HCT116 (cell line): ENCODE measurements at regions not wholly inside any gene's neighbourhood (a gene's known extent, or its start where the extent isn't known, plus 50 kb on each side); places are given as distances from the start of the nearest gene placed in this dataset.

Source experiments
- ATAC-seq: fragments of 200-7000 bp; cut with Tn5 transposase; 2 replicates; pipeline ENCODE4 v1.9.1; 2020; ENCODE audit warnings: mild to moderate bottlenecking, moderate library complexity
- BruUV-seq: library from RNA; stranded (reverse); fragments of 400-500 nt; replicated peaks from 2 replicates; lab custom pipeline; 2021; lab: Mats Ljungman, UMichigan
- CTCF ChIA-PET: fragments of 300-600 bp; sonication (Branson Sonifier 250); formaldehyde crosslinking; loops from one replicate; lab custom pipeline; 2021; ENCODE audit warnings: antibody characterized with exemption; lab: Charles Lee
- POLR2A ChIA-PET: fragments of 300-600, 350-600 bp; sonication (Branson Sonifier 250); formaldehyde crosslinking; loops from one replicate; lab custom pipeline; 2021; ENCODE audit warnings: antibody characterized with exemption; lab: Charles Lee
- RAD21 ChIA-PET, 2 experiments: fragments of 300-600 bp; sonication (Branson Sonifier 250); formaldehyde crosslinking; loops; one replicate each; lab custom pipeline; 2023; ENCODE audit warnings: low total read pairs in 2 of 2; ENCODE audit not compliant: uncharacterized antibody in 2 of 2, unreplicated experiment in 2 of 2, low non-redundant PET in 1 of 2; lab: Charles Lee
- DNase-seq: peaks from one replicate; pipeline ENCODE4 v3.0.0-alpha.2; 2010; ENCODE audit warnings: low read depth, low spot score
- H2AFZ ChIP-seq: fragments of 200-600 bp; shearing (Covaris generic), sonication (generic); 2 replicates; pipeline ENCODE4 v1.6.1; 2017; ENCODE audit warnings: low read depth, mixed run types, mixed read lengths, antibody characterized with exemption, low read length; ENCODE audit not compliant: poor library complexity, severe bottlenecking
- H3K27ac ChIP-seq: 2 replicates; pipeline ENCODE4 v1.5.1; 2012; ENCODE audit warnings: low read depth, low read length
- H3K27me3 ChIP-seq: fragments of 200-600 bp; sonication (generic); 2 replicates; pipeline ENCODE4 v1.6.1; 2016; ENCODE audit warnings: mixed run types, low read length, mixed read lengths; ENCODE audit not compliant: insufficient read depth
- H3K36me3 ChIP-seq, 2 experiments: fragments of 200-500 bp in 1 of 2; fragments of 200-600 bp in 1 of 2; sonication (Bioruptor generic) in 1 of 2; sonication (generic) in 1 of 2; 2 replicates each; pipeline versions ENCODE4 v1.5.1 to v1.6.1; 2014 to 2016; ENCODE audit warnings: low read length in 2 of 2, inconsistent platforms in 1 of 2, mixed read lengths in 1 of 2, mixed run types in 1 of 2; ENCODE audit not compliant: insufficient read depth in 2 of 2, control insufficient read depth in 1 of 2
- H3K4me1 ChIP-seq, 2 experiments: fragments of 200-600 bp in 1 of 2; sonication (generic) in 1 of 2; 2 replicates each; pipeline versions ENCODE4 v1.5.1 to v1.6.1; 2012 to 2017; ENCODE audit warnings: low read length in 2 of 2, inconsistent platforms in 1 of 2, mild to moderate bottlenecking in 1 of 2, mixed read lengths in 1 of 2, mixed run types in 1 of 2, moderate library complexity in 1 of 2; ENCODE audit not compliant: insufficient read depth in 2 of 2, control insufficient read depth in 1 of 2
- H3K4me2 ChIP-seq: fragments of 200-600 bp; sonication (generic); 2 replicates; pipeline ENCODE4 v1.6.1; 2017; ENCODE audit warnings: mixed run types, low read length, mixed read lengths
- H3K4me3 ChIP-seq, 2 experiments: fragments of 200-600 bp in 1 of 2; sonication (generic) in 1 of 2; replicated peaks in 1 of 2; 2 replicates each; pipeline ENCODE4 v1.5.1; 2011 to 2016; ENCODE audit warnings: low read length in 2 of 2, control low read depth in 1 of 2, low read depth in 1 of 2, mild to moderate bottlenecking in 1 of 2, mixed read lengths in 1 of 2, mixed run types in 1 of 2
- H3K79me2 ChIP-seq: fragments of 200-600 bp; sonication (generic); 2 replicates; pipeline ENCODE4 v1.6.1; 2017; ENCODE audit warnings: mild to moderate bottlenecking, mixed run types, low read length, moderate library complexity, mixed read lengths; ENCODE audit not compliant: insufficient read depth
- H3K9ac ChIP-seq: fragments of 200-600 bp; sonication (generic); 2 replicates; pipeline ENCODE4 v1.6.1; 2016; ENCODE audit warnings: low read length, mixed read lengths
- H3K9me2 ChIP-seq: fragments of 200-600 bp; sonication (generic), shearing (Covaris generic); 2 replicates; pipeline ENCODE4 v1.6.1; 2017; ENCODE audit warnings: mixed run types, mild to moderate bottlenecking, moderate library complexity; ENCODE audit not compliant: insufficient read depth
- H3K9me3 ChIP-seq, 2 experiments: fragments of 200-500 bp in 1 of 2; fragments of 200-600 bp in 1 of 2; sonication (Bioruptor generic) in 1 of 2; sonication (generic) in 1 of 2; 2 replicates each; pipeline ENCODE4 v1.6.1; 2014 to 2017; ENCODE audit warnings: low read length in 2 of 2, mixed read lengths in 2 of 2, inconsistent platforms in 1 of 2, low read depth in 1 of 2, mild to moderate bottlenecking in 1 of 2, mixed run types in 1 of 2, moderate library complexity in 1 of 2; ENCODE audit not compliant: control insufficient read depth in 1 of 2, insufficient read depth in 1 of 2
- H4K20me1 ChIP-seq: fragments of 200-600 bp; sonication (generic), shearing (Covaris generic); 2 replicates; pipeline ENCODE4 v1.6.1; 2017; ENCODE audit warnings: mixed run types, mild to moderate bottlenecking, moderate library complexity; ENCODE audit not compliant: insufficient read depth
- ATF3 ChIP-seq: IDR thresholded peaks from 2 replicates; pipeline ENCODE4 v1.6.1; 2012
- EGR1 ChIP-seq: IDR thresholded peaks from 2 replicates; pipeline ENCODE4 v1.6.1; 2012; ENCODE audit warnings: low read depth
- EZH2 ChIP-seq: fragments of 200-600 bp; sonication (generic); IDR thresholded peaks from 2 replicates; pipeline ENCODE4 v1.6.1; 2017; ENCODE audit warnings: antibody characterized with exemption, mixed run types
- JUND ChIP-seq: IDR thresholded peaks from 2 replicates; pipeline ENCODE4 v1.6.1; 2012
- POLR2A ChIP-seq: IDR thresholded peaks from 2 replicates; pipeline ENCODE4 v1.7.0; 2011; ENCODE audit warnings: borderline replicate concordance; ENCODE audit not compliant: insufficient read depth, insufficient read length; ENCODE audit errors: extremely low read depth
- POLR2AphosphoS5 ChIP-seq: IDR thresholded peaks from 2 replicates; pipeline ENCODE4 v1.6.1; 2011; ENCODE audit warnings: mild to moderate bottlenecking, low read depth, low read length, moderate library complexity
- TCF7L2 ChIP-seq: IDR thresholded peaks from 2 replicates; pipeline ENCODE4 v1.7.0; 2011; ENCODE audit warnings: borderline replicate concordance, inconsistent platforms; ENCODE audit not compliant: insufficient read depth, insufficient read length; ENCODE audit errors: extremely low read depth
- ZBTB33 ChIP-seq: IDR thresholded peaks from 2 replicates; pipeline ENCODE4 v1.6.1; 2011; ENCODE audit warnings: mild to moderate bottlenecking, low read length, moderate library complexity; ENCODE audit not compliant: insufficient replicate concordance; ENCODE audit errors: extremely low read depth
- intact Hi-C: fragments of 100-400 bp; cut with micrococcal nuclease; formaldehyde crosslinking; loops from 2 replicates; pipeline ENCODE4 v1.10.0; 2022

GRCh38 chr7:12052211-12052610 is 158.9 kb upstream of the TMEM106B start (continued):
- no peak for TF ChIP-seq POLR2A
- TF ChIP-seq JUND: no peak
- no peak for TF ChIP-seq EZH2
- TF ChIP-seq ATF3: no peak

- CTCF ChIA-PET: no interaction called here
Observed at GRCh38 chr7:12053561-12053960, 157.5 kb upstream of the TMEM106B start.

More at GRCh38 chr7:12053561-12053960, 157.5 kb upstream of the TMEM106B start:
- H3K4me3 ChIP-seq: no peak overlapping the region
- no peaks in the 10 kb centered on the region for H3K27me3 ChIP-seq
- no TSS peak for BruUV-seq
- H3K36me3 ChIP-seq: no peaks in the 10 kb centered on the region
- H4K20me1 ChIP-seq: no peaks in the 10 kb centered on the region
- no peaks in the 10 kb centered on the region for H3K4me1 ChIP-seq
- H3K9me2 ChIP-seq: no peaks in the 10 kb centered on the region
- H3K9ac ChIP-seq: no peak overlapping the region
- no peak overlapping the region for H3K4me2 ChIP-seq
- no peak for TF ChIP-seq TCF7L2
- no peak for TF ChIP-seq POLR2A
- no peak for TF ChIP-seq EGR1
- no peak for TF ChIP-seq POLR2AphosphoS5
- TF ChIP-seq ZBTB33: no peak
- intact Hi-C loops: no loop called here
- DNase-seq (no peak), ATAC-seq (no peak)
- H3K27ac ChIP-seq: no peak overlapping the region
- ChIA-PET POLR2A (no interaction called here), RAD21 (no interaction called here)
- no peaks in the 10 kb centered on the region for H3K79me2 ChIP-seq
- no peak overlapping the region for H2AFZ ChIP-seq
- H3K9me3 ChIP-seq: no peaks in the 10 kb centered on the region
